Body of pancreas (tissue), 4 donors: ENCODE measurements at regions not wholly inside any gene's neighbourhood (a gene's known extent, or its start where the extent isn't known, plus 50 kb on each side); places are given as distances from the start of the nearest gene placed in this dataset.

Experiments used
- ATAC-seq: fragments of 150-250 bp; one replicate; pipeline ENCODE4 v1.9.1; 2016
- DNase-seq, 4 donors: peaks; one replicate each; pipeline ENCODE4 v3.0.0-alpha.2; 2019
- H3K27ac ChIP-seq, 4 donors: fragments of 200-600 bp; sonication (generic); 1 replicate in 3 of 4; 2 replicates in 1 of 4; pipeline versions ENCODE4 v1.5.1 to v1.6.1; 2016 to 2019; ENCODE audit warnings: mild to moderate bottlenecking in 1 of 4, mixed read lengths in 1 of 4, moderate library complexity in 1 of 4
- H3K27me3 ChIP-seq, 2 donors: fragments of 200-600 bp; sonication (generic); one replicate each; pipeline ENCODE4 v1.6.0; 2016; ENCODE audit warnings: mild to moderate bottlenecking in 1 of 2
- H3K36me3 ChIP-seq, 2 donors: fragments of 200-600 bp; sonication (generic); replicated peaks in 1 of 2; 2 replicates each; pipeline ENCODE4 v1.5.1; 2016; ENCODE audit warnings: low read depth in 2 of 2; ENCODE audit not compliant: insufficient read depth in 1 of 2
- H3K4me1 ChIP-seq: fragments of 200-600 bp; sonication (generic); one replicate; pipeline ENCODE4 v1.6.0; 2016
- H3K4me3 ChIP-seq, 2 donors: fragments of 200-600 bp; sonication (generic); 1 replicate in 1 of 2; 2 replicates in 1 of 2; pipeline ENCODE4 v1.5.1; 2016 to 2019
- H3K9me3 ChIP-seq, 3 donors: fragments of 200-600 bp; sonication (generic); 1 replicate in 2 of 3; 2 replicates in 1 of 3; pipeline ENCODE4 v1.5.1; 2016
- CTCF ChIP-seq, 7 experiments: fragments of 450-650 bp in 4 of 7; fragments of 200-600 bp in 3 of 7; sonication (generic) in 3 of 7; IDR thresholded peaks; one replicate each; pipeline ENCODE4 v1.5.1; 2016 to 2019; ENCODE audit warnings: antibody characterized with exemption in 7 of 7
- POLR2A ChIP-seq, 3 donors: fragments of 450-650 bp; IDR thresholded peaks; one replicate each; pipeline ENCODE4 v1.6.1; 2016; ENCODE audit warnings: antibody characterized with exemption in 3 of 3, mild to moderate bottlenecking in 2 of 3
- WGBS, 2 donors: methylation state at CpG; one replicate each; pipeline ENCODE4 v1.1.5; 2017; 5-methylcytosine and 5-hydroxymethylcytosine counted together
- intact Hi-C: fragments of 100-400 bp; cut with DNase I; formaldehyde crosslinking; loops from one replicate; pipeline ENCODE4 v1.15.1; 2023

- Histone ChIP-seq H3K4me3 (no peak overlapping the region), H3K27me3 (no peaks in the 10 kb centered on the region), H3K4me1 (no peaks in the 10 kb centered on the region), H3K36me3 (no peaks in the 10 kb centered on the region), H3K27ac (no peak overlapping the region), H3K9me3 (no peaks in the 10 kb centered on the region)
- ATAC-seq, result no peak
- no peak for DNase-seq
- intact Hi-C loops, result no loop called here
- no peak for TF ChIP-seq POLR2A (IDR thresholded peaks at IDR 0.05)
- no peak for TF ChIP-seq CTCF (IDR thresholded peaks at IDR 0.05)
- WGBS, 2 donors, result 55 to 64% methylated on average over 2 of the region's 2 CpGs
These were observed 543.4 kb upstream of the MGAT4C start for GRCh38 chr12:86799616-86800015.

- H3K9me3 ChIP-seq, result no peaks in the 10 kb centered on the region
- DNase-seq (no peak), ATAC-seq (no peak)
- no peak overlapping the region for H3K4me3 ChIP-seq
- H3K4me1 ChIP-seq, result no peaks in the 10 kb centered on the region
- intact Hi-C loops, result no loop called here
- TF ChIP-seq POLR2A (IDR thresholded peaks at IDR 0.05) (no peak), CTCF (IDR thresholded peaks at IDR 0.05) (no peak)
- no peaks in the 10 kb centered on the region for H3K27me3 ChIP-seq
- WGBS, 2 donors, result 65 to 87% methylated on average over 1 of the region's 1 CpG
- no peaks in the 10 kb centered on the region for H3K36me3 ChIP-seq
- H3K27ac ChIP-seq, result no peak overlapping the region
These were observed 540.4 kb upstream of the MGAT4C start for GRCh38 chr12:86796550-86796949.

- ATAC-seq, result no peak
- no peak overlapping the region for H3K27ac ChIP-seq
- no peaks in the 10 kb centered on the region for H3K4me1 ChIP-seq
- no peaks in the 10 kb centered on the region for H3K36me3 ChIP-seq
- no peak for TF ChIP-seq POLR2A (IDR thresholded peaks at IDR 0.05)
- no peak for TF ChIP-seq CTCF (IDR thresholded peaks at IDR 0.05)
- intact Hi-C loops, result no loop called here
- H3K9me3 ChIP-seq, result no peaks in the 10 kb centered on the region
- H3K4me3 ChIP-seq, result no peak overlapping the region
- H3K27me3 ChIP-seq, result no peaks in the 10 kb centered on the region
- DNase-seq, result no peak
These were observed 532.5 kb upstream of the MGAT4C start for GRCh38 chr12:86788661-86789060.

- Histone ChIP-seq H3K27me3 (no peaks in the 10 kb centered on the region), H3K4me1 (no peaks in the 10 kb centered on the region), H3K36me3 (no peaks in the 10 kb centered on the region), H3K9me3 (no peaks in the 10 kb centered on the region), H3K27ac (no peak overlapping the region), H3K4me3 (no peak overlapping the region)
- no peak for ATAC-seq
- intact Hi-C loops, result no loop called here
- TF ChIP-seq CTCF (IDR thresholded peaks at IDR 0.05) (no peak), POLR2A (IDR thresholded peaks at IDR 0.05) (no peak)
- DNase-seq, result no peak
These were observed 531.2 kb upstream of the MGAT4C start for GRCh38 chr12:86787419-86787818.

GRCh38 chr12:86777325-86777724 is 521.1 kb upstream of the MGAT4C start:
- no peaks in the 10 kb centered on the region for H3K9me3 ChIP-seq
- no peaks in the 10 kb centered on the region for H3K27me3 ChIP-seq
- H3K27ac ChIP-seq, result no peak overlapping the region
- DNase-seq, result no peak
- no peak overlapping the region for H3K4me3 ChIP-seq
- no peaks in the 10 kb centered on the region for H3K4me1 ChIP-seq
- TF ChIP-seq CTCF (IDR thresholded peaks at IDR 0.05) (no peak), POLR2A (IDR thresholded peaks at IDR 0.05) (no peak)
- ATAC-seq, result peak; percentile 27
- no peaks in the 10 kb centered on the region for H3K36me3 ChIP-seq
- intact Hi-C loops, result no loop called here
- WGBS, 2 donors, result 13 to 23% methylated on average over 2 of the region's 2 CpGs
